GM19239 (cell line): ENCODE measurements at regions not wholly inside any gene's neighbourhood (a gene's known extent, or its start where the extent isn't known, plus 50 kb on each side); places are given as distances from the start of the nearest gene placed in this dataset.

Experiments used
- DNase-seq: peaks from one replicate; pipeline ENCODE4 v3.0.0; 2011; ENCODE audit warnings: low spot score; ENCODE audit not compliant: insufficient read length
- FAIRE-seq: peaks from 2 replicates; lab custom pipeline; 2011; peaks lifted over from hg19 to GRCh38; lab: Jason Lieb, UNC

DNA sequence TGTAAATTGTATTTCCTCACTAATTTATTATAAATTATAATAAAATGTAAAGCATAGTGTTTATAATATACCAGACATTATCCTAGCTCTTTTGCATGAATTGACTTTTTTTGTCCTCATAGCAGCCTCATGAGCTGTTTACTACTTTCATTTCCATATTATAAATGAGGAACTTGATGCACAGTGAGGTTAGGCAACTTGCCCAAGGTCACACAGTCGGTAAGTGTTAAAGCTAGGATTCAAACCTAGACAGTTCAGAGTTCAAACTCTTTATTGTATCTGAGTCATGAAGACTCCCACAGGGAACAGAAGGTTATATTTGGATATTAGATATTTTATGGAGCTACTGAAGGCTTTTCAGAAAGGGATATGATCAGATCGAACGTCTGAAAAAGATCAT, 322.2 kb upstream of the SATB1 start:
- no peak for FAIRE-seq
- no peak for DNase-seq

DNA sequence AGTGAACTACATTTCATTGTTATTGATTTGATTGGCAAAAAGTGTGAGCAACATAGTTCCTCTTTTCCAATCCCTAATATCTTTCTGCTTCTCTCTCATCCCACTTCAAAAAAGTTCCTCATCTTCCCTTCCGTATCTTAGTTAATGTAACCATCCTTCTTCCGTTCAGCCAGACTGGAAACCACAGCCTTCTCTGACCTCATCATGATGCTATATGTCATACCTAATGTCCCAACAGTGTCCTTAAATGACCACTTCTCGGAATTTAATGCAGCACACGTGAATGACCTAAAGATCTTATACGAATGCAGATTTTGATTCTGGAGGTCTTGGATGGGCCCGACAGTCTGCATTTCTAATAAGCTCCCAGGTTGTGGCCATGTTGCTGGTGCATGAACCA, 320.3 kb upstream of the SATB1 start:
- no peak for FAIRE-seq
- no peak for DNase-seq

DNA sequence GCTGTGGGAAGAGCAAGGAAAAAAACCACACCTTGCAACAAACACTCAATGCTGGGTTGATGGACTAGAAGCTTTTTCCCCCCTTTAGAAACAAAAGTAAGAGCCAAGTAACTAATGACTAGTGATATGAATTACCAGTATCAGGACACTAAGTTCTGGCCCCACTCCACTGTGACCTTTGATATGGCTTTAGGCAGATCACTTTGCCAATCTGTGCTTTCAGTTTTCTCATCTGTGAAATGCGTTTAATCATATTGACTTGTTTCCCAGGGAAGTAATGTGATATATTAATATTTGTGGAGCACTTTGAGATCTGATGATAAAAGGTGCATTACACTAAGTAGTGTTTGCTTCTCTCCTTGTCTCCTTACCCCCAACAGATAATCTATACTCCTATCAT, 319.3 kb upstream of the SATB1 start:
- FAIRE-seq (no peak), DNase-seq (no peak)

DNA sequence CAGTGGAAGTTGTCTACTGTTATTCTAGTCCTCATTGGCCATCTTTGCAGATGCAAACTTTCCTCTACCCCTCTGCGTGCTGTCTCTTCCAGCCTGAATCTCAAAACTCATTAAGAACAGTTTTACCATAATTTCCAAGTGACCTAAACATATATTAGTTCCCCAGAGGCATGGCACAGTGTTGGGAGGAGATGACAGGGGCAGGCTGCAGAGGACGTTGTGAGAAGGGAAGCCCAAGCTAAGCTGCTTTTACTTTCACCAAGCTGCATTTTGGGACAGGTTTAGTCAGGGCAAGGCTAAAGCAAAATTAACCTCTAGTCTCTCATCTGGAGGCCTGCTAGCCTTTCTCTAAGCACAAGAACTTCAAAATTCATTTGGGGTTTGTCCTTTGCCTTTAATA, 318.6 kb upstream of the SATB1 start:
- DNase-seq: no peak
- no peak for FAIRE-seq

DNA sequence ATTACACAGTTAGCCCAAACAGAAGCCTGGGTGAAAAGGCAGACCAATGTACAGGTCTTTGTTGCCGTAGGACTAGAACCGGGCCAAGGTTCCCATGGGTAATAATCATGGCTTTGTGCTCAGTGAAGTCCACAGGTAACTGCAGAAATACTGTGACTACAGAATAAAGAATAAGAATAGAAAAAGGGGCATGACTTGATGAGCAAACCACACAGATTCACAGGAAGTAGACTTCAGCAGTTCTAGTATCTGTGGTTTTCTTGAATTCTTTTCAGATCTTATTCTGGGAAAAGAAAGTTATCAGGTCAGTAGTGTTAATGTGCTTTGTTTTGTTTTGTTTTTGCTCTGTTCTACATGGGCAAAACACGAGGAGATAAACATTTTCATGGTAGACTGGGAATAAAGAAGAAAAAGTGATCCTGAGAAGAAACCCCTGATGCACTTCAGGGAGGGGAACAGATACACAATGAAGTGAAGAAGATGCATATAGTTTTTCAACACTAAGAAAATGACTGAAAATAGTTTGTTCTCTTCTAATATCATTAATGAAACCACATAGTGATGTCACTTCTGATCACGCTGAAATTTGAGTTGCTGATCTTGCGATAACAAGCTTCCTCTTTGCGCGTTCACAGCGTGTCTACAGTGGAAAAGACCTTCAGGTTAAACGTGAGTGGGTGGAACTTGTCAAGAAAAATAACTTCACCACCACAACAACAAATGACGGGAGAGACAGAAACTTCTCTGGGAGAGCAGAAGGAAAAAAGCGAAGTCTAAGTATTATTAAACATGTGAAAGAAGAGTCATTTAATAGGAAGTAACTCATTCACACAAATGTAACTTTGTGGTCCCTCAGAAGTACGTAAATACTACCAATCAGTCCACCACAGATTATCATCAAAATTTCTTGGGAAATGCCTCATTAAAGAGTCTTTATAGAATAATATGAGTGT, 315.8 kb upstream of the SATB1 start:
- DNase-seq (no peak), FAIRE-seq (peak; percentile 95)

DNA sequence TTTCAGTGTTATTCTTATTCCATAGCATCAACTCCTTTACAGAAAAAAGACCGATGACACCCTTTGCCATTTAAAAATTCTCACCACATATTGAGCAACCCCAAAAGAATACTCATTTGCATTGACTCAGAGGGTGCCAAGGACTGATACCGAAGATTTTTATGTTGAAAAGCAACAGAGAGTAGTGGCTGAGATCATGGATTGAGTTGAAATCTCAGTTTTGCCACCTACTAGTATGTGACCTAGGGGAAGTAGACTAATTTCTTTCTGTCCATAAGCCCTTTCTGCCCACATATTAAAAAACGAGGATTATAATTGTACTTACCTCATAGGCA, 313.9 kb upstream of the SATB1 start:
- FAIRE-seq: no peak
- no peak for DNase-seq

DNA sequence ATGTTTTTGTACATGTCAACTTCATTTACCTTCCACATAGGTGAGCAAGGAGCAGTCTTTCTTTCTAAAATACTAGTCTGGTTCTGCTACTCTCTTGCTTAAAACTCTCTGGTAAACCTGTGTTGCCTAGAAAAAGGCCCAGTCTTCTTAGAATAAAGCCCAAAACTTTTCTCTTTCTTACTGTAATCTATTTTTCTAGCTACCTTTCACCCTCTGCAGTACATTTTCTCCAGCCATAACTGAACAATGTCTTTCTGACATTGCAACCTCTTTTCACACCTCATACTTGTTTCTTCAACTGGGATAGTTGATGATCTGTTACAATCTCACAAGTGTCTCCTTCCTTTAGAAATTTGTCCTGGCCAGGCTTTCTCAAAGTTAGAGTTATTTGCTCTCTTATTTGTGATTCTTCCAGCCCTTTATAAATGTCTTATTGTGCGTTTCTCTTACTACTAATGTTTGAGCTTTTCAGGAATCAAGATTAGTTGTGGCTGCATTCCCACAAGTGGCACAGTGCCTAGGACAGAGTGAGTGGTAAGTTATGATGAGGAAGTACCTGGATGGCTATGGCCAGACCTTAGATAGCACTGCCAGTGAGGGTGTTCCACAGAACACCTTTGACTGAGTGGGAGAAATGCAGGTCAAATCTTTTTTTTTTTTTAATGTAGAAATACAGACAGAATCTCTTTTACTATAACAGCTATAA, 313.4 kb upstream of the SATB1 start:
- no peak for FAIRE-seq
- DNase-seq: no peak

DNA sequence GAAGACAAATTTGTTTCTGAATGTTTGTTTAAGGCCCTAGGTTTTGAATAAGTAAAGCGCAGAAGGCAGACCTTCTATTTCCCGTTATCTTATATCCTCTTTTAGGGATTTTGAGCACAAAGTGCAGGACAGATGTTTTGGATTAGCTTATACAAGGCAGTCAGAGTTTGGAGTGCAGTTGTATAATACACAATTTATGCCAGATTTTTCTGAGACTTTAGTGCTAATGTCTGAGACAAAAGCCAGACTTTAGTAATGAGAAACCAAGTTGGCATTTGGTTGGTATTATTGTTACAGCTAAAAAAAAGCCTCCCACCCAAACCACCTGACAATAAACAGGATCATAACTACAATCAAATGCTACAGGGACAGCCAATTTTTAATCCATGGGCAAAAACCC, 309.9 kb upstream of the SATB1 start:
- FAIRE-seq: no peak
- no peak for DNase-seq

DNA sequence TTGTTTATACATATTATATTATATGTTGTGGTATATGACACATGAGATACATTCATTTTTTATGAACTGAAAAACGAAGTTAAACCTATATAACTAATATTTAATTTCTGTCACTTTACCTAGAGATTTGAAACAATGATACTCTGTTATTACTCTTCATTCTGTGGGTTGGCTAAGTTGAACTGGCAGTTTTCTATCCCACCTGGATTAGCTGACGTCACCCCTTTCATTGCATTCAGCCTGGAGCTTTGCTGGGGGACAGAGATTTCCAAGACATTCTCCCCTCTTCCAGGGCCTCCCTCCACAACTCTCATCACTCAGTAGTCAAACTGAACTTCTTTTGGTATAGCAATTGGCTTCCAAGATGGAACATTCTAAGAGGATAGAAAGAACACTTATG, 309.2 kb upstream of the SATB1 start:
- FAIRE-seq (no peak), DNase-seq (no peak)

DNA sequence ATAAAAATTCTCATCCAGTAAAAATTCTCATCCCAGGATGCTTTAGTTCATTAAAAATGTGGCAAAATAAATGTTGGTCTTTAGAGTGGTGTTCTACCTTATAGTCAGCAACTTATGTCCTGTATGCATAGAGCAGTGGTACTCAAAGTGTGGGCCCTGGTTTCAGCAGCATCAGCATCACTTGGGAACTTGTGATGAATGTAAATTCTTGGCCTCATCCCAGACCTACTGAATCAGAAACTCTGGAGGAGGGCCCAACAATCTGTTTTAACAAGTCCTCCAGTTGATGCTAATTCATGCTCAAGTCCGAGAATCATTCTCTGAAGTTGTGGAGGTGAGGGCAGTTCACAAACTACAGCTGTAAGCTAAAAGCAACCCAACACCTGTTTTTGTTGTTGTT, 307.3 kb upstream of the SATB1 start:
- FAIRE-seq (no peak), DNase-seq (no peak)

DNA sequence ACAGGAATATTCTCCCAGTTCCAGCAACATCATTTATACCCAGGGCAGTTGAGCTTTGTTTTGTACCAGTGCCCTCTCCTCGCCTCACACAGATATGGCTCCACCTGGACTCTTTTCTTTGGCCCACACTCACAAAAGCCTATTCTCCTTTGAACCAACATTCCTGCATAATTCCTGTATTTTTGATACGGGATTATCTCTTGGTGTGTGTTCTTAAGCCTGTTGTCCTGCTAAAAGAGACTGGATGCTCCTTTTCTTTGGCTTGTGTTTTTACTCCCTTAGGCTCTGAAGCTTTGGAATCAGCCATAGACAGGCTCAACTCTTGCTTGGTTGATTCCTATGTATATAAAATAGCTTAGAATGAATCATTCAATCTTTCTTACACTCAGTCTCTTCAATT, 305.4 kb upstream of the SATB1 start:
- no peak for FAIRE-seq

DNA sequence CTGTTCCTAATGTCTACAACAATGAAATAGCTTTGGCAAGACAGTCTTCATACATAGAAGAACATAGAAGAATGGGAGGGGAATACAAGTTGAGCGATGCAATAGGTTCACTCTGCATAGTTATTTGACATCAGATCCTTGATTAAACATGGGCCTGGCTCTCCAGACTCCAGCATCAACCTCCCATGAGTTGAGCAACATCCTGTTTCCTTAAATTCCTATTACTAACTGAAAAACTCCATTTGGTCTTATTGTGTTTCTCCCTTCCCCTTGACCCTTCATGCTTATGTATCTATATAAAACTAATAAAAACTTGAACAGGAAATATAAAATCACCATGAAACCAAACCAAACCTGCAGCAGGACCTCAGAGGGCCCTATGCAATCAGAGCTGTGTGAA, 304.5 kb upstream of the SATB1 start:
- DNase-seq (no peak), FAIRE-seq (no peak)

More for the DNA sequence above, 305.4 kb upstream of the SATB1 start:
- no peak for DNase-seq

DNA sequence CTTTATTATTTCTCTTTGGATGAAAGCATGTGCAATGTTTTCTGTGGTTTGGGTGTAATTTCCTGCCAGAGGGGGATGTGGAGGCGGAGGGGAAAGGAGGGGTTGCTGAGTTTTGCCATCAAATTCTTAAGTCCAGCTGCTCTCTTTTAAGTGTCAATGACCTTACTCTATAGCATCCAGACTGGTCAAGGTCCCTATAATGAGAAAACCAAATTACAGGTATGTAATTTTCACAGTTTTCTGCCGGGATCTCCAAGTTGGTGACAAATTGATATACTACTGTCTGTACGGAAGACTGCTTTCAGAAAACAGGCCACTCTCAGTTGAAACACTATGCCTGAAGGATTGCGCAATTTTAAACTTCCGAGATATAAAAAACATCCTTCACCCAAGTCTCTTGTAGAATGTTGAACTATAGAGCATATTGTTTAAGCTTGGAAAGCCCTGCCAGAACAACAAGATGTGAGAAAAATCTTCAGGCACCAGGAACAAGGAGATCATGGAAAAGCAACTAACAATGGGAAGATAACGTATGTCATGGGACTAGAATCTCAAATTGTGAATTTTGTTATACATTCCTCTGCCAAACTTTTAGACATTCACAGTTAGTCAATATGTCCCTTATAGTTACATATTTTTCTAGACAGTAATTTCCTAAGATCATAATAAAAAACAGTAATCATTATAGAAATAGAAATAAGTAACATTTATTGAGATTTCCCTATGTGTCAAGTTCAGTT, 300.7 kb upstream of the SATB1 start:
- DNase-seq: no peak
- no peak for FAIRE-seq

DNA sequence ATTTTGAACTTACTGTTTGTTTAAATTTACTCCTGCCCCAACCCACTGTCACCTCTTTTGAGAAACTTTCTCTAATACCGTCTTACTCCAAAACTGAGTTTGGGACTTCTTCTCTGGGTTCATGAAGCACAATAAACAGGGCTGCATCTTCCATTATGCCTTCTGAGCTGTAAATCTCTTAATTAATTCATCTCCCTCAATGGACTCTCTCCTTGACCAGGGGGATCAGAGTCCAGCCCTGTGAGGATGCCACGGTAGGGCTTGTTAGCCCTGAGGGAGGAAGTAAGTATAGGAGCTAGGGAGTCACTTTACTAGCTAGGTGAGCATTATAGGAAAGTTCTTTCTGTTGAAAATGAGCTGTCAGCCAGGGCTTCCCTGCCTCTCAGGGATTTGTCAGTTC, 299.3 kb upstream of the SATB1 start:
- FAIRE-seq: no peak
- no peak for DNase-seq

DNA sequence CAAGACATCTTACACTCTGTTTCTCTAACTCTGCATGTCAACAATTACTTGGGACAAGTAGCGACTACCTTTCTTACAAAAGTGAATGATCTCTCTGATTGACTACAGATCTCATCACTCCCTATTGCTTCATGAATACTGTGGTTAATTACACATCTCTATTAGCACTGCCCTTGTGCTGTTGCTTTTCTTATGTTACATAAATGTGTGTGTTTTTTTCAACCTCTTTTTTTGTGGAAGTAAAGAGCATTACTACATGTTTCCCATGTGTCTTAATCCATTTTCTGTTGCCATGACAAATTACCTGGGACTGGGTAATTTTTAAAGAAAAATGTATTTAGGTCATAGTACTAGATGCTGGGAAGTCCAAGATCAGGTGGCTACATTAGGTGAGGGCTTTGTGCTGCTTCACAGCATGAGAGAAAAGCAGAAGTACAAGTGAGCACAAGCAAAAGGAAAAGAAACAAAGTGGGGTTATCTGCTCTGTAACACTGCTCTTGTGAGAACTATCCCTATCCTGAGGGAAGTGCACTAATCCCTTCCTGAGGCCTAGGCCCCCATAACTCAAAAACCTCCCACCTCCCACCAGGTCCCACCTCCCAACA, 298.2 kb upstream of the SATB1 start:
- DNase-seq: no peak
- no peak for FAIRE-seq

DNA sequence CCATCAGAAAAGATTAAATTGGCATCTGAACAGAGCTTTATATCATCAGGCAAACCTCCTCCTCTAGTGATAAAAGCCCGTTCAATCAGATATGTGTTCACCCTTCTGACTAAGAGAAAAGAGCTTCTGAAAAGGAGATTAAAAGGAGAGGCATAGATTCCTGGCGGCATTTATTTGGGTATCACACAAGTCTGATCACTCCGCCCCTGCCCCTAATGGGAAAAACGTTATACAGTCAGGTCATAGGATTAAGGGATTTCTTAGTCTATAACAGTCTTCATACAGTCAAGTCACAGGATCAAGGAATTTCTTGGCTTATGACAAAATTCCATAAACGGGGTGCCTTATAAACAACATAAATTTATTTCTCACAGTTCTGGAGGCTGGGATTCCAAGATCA, 295.4 kb upstream of the SATB1 start:
- FAIRE-seq (no peak), DNase-seq (no peak)

DNA sequence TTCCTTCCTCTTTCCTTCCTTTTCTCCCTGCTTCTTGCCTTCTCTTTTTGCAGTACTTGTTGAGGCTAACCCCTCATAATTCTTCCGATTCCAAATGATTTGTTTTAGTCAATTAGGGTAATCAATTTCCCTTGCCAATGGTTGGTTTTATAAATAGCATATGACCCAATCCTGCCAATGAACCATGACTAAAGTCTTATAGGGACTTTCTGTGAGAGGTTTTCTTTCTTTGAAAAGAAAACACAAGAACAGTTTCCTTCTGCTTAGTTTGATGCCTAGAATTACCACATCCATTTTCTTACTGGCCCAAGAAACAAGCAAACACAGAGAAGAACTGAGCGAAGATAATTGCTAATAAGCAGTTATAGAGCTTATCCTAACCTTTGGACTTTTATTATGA, 292.5 kb upstream of the SATB1 start:
- no peak for FAIRE-seq

DNA sequence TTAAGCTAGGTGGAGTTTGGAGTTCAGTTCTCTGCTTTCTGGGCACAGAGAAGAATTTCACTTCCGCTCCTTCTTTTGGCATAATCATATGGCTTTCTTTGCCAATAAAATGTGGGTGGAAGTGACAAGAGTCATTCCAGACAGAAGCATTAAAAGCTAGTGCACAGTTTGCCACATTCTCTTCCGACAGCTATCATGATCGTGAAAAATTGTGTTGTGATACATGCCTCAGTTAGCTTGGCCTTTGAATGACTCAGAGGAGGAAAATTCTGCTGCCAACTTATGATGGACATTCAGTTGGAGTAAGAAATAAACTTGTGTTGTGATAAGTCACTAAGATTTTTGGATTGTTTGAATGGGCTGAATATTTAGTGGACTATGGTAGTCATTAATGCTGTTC, 291.7 kb upstream of the SATB1 start:
- DNase-seq: no peak
- no peak for FAIRE-seq

More for the DNA sequence above, 292.5 kb upstream of the SATB1 start:
- DNase-seq: no peak

DNA sequence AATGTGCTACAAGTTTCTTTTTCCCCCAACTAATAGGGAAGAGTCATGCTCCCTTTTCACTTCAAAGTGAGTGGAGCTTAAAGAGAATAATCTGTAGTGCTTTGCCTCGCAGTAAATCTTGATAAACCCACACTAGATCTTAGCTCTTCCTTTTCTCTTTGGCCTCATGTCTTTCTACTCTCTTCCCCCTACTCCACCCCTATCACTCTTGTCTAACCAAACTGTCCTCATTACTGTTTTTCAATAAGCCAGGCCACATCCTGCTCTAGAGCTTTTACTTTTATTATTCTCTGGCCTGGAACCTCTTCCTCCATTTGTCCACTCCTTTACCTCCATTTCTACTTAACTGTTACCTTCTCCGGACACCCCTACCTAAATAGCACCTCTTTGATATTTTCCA, 291.0 kb upstream of the SATB1 start:
- DNase-seq: no peak
- no peak for FAIRE-seq

DNA sequence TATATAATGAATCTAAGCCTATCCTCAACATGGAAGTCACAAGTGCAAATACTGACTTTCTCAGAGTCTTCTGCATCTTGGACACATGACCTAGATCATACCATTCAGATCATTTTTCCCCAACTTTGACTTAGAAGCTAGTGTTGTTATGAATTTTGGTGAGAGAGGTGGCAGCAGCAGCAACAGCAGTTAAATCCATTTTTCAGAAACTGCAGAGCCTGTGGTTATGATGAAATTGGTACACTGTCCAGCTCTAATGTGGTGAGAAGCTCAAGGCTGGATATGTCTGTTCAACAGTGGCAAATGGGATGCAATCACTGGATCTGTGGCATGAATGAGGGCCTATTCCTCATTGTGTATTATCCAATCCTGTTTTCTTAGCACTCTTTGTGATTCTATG, 290.1 kb upstream of the SATB1 start:
- no peak for FAIRE-seq
- DNase-seq: no peak

DNA sequence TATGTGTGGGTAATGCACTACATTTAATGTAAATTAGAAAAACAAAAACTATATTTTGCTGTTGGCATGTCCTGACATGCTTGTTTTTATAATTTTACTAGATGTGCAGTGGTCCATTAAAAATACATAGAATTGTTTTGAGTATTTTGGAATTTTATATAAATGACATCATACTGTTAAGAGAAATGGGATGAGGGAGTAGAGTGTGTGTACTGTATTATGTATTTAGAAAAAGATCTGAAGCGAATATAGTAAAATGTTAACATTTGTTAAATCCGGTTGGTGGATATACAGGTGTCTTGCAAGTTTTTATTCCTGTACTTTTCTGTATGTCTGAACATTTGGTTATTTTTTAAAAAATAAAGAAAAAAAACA, 288.4 kb upstream of the SATB1 start:
- FAIRE-seq: no peak
- DNase-seq: no peak
